HepG2 (cell line): ENCODE measurements at regions not wholly inside any gene's neighbourhood (a gene's known extent, or its start where the extent isn't known, plus 50 kb on each side); places are given as distances from the start of the nearest gene placed in this dataset.

Source experiments
- ATAC-seq: fragments of 200-7000 bp; cut with Tn5 transposase; 3 replicates; pipeline ENCODE4 v1.9.1; 2020; ENCODE audit warnings: mild to moderate bottlenecking, moderate library complexity
- BruUV-seq: library from RNA; stranded (reverse); fragments of 400-500 nt; replicated peaks from 2 replicates; lab custom pipeline; 2021; lab: Mats Ljungman, UMichigan
- CTCF ChIA-PET: fragments of 300-600 bp; formaldehyde crosslinking; extraction: SDS; loops from one replicate; lab custom pipeline; 2021; ENCODE audit warnings: low total read pairs, inconsistent platforms, low intra/inter-chr PET ratio; lab: Yijun Ruan, JAX
- POLR2A ChIA-PET: fragments of 350-600 bp; sonication (Branson Sonifier 250); formaldehyde crosslinking; loops from one replicate; lab custom pipeline; 2020; ENCODE audit warnings: antibody characterized with exemption, inconsistent platforms; lab: Yijun Ruan, JAX
- DNase-seq: peaks from one replicate; pipeline ENCODE4 v3.0.0-alpha.2; 2015; ENCODE audit warnings: low spot score
- FAIRE-seq: peaks from 3 replicates; lab custom pipeline; 2011; peaks lifted over from hg19 to GRCh38; lab: Jason Lieb, UNC
- H2AFZ ChIP-seq: one replicate; pipeline ENCODE4 v1.6.1; 2011; ENCODE audit warnings: low read length, inconsistent platforms
- H3K27ac ChIP-seq: fragments of 300-600 bp; 3 replicates; pipeline ENCODE4 v1.8.0; 2011; ENCODE audit warnings: mixed run types, mild to moderate bottlenecking, mixed read lengths, low read length, inconsistent platforms; ENCODE audit not compliant: insufficient read depth; ENCODE audit errors: extremely low read length
- H3K27me3 ChIP-seq, 2 experiments: fragments of 200-600 bp in 1 of 2; 2 replicates in 1 of 2; 3 replicates in 1 of 2; pipeline versions ENCODE4 v1.6.0 to v1.8.0; 2011; ENCODE audit warnings: low read length in 2 of 2, mild to moderate bottlenecking in 2 of 2, moderate library complexity in 2 of 2, inconsistent platforms in 1 of 2; ENCODE audit not compliant: insufficient read depth in 2 of 2, control insufficient read depth in 1 of 2
- H3K36me3 ChIP-seq, 2 experiments: fragments of 200-600 bp in 1 of 2; replicated peaks in 1 of 2; 2 replicates in 1 of 2; 3 replicates in 1 of 2; pipeline versions ENCODE4 v1.5.1 to v1.8.0; 2011; ENCODE audit warnings: low read length in 2 of 2, inconsistent platforms in 1 of 2; ENCODE audit not compliant: insufficient read depth in 2 of 2, control insufficient read depth in 1 of 2
- H3K4me1 ChIP-seq: 2 replicates; pipeline ENCODE4 v1.5.1; 2012; ENCODE audit warnings: low read length, inconsistent platforms; ENCODE audit not compliant: insufficient read depth
- H3K4me2 ChIP-seq: 2 replicates; pipeline ENCODE4 v1.6.0; 2011; ENCODE audit warnings: low read depth, low read length, inconsistent platforms
- H3K4me3 ChIP-seq, 3 experiments: fragments of 200-600 bp in 1 of 3; sonication (generic), shearing (Covaris generic) in 1 of 3; replicated peaks in 1 of 3; 2 replicates each; pipeline ENCODE4 v1.5.1; 2011 to 2016; ENCODE audit warnings: low read length in 3 of 3, inconsistent platforms in 2 of 3, low read depth in 2 of 3, mild to moderate bottlenecking in 2 of 3, control low read depth in 1 of 3, mixed read lengths in 1 of 3; ENCODE audit not compliant: insufficient read depth in 1 of 3
- H3K79me2 ChIP-seq: one replicate; pipeline ENCODE4 v1.6.1; 2011; ENCODE audit warnings: low read length, inconsistent platforms; ENCODE audit not compliant: insufficient read depth
- H3K9ac ChIP-seq: 2 replicates; pipeline ENCODE4 v1.6.0; 2011; ENCODE audit warnings: mild to moderate bottlenecking, low read depth, low read length, inconsistent platforms; ENCODE audit not compliant: insufficient read depth
- H3K9me3 ChIP-seq: 2 replicates; pipeline ENCODE4 v1.5.1; 2012; ENCODE audit warnings: mild to moderate bottlenecking, low read length
- H4K20me1 ChIP-seq: 2 replicates; pipeline ENCODE4 v1.6.0; 2011; ENCODE audit warnings: inconsistent platforms, mild to moderate bottlenecking, low read length, moderate library complexity; ENCODE audit not compliant: insufficient read depth
- BRF2 ChIP-seq: sonication (generic); formaldehyde crosslinking; IDR thresholded peaks from 2 replicates; pipeline ENCODE4 v1.8.1; 2022; ENCODE audit warnings: mild to moderate bottlenecking, missing genetic modification reagents
- LRRFIP1 ChIP-seq: sonication (generic); formaldehyde crosslinking; conservative IDR thresholded peaks from 2 replicates; pipeline ENCODE4 v1.4.0; 2020; ENCODE audit warnings: missing genetic modification reagents
- MTERF4 ChIP-seq: sonication (generic); formaldehyde crosslinking; IDR thresholded peaks from 2 replicates; pipeline ENCODE4 v1.8.0; 2023; ENCODE audit warnings: mild to moderate bottlenecking, missing genetic modification reagents
- ZNF691 ChIP-seq: sonication (generic); formaldehyde crosslinking; IDR thresholded peaks from 2 replicates; pipeline ENCODE4 v1.4.0; 2020; ENCODE audit warnings: missing genetic modification reagents, low read depth, mild to moderate bottlenecking, borderline replicate concordance
- WGBS: methylation state at CpG from one replicate; pipeline ENCODE4 v1.1.6; 2017; ENCODE audit warnings: low lambda C conversion rate; 5-methylcytosine and 5-hydroxymethylcytosine counted together
- in situ Hi-C: cut with HindIII; loops from 2 replicates; pipeline ENCODE4 v1.10.0; 2017; ENCODE audit warnings: low pct_unique_long_range_greater_than_20kb; ENCODE audit not compliant: extremely low pct_ligation_motif_present
- intact Hi-C: fragments of 100-400 bp; cut with micrococcal nuclease; formaldehyde crosslinking; loops from one replicate; pipeline ENCODE4 v1.10.0; 2022; ENCODE audit not compliant: unreplicated experiment

GRCh38 chr4:13704035-13704434, 76.5 kb upstream of the BOD1L1 start:
- Histone ChIP-seq H3K4me1 (peaks cover 12% of the 10 kb centered on the region), H3K4me2 (no peak overlapping the region), H3K4me3 (no peak overlapping the region), H3K9me3 (peaks cover 5% of the 10 kb centered on the region; the same call in 1 of the 2 replicates), H3K27ac (no peak overlapping the region), H4K20me1 (no peaks in the 10 kb centered on the region), H3K36me3 (no peaks in the 10 kb centered on the region), H3K79me2 (no peaks in the 10 kb centered on the region), H3K9ac (no peak overlapping the region), H3K27me3 (no peaks in the 10 kb centered on the region; a peak in 1 of 5 replicates), H2AFZ (no peak overlapping the region)
- in situ Hi-C loops = no loop called here
- WGBS = 5% methylated on average over 2 of the region's 2 CpGs
- intact Hi-C loops = no loop called here
- ChIA-PET CTCF (no interaction called here), POLR2A (no interaction called here)
- DNase-seq = no peak
- ATAC-seq = no peak
- no TSS peak for BruUV-seq
- no peak for TF ChIP-seq MTERF4 (CRISPR knock-in tag)
- no peak for TF ChIP-seq ZNF691 (CRISPR knock-in tag)
- no peak for TF ChIP-seq LRRFIP1 (CRISPR knock-in tag)
- TF ChIP-seq BRF2 (CRISPR knock-in tag) = no peak
- FAIRE-seq = no peak
